ENCODE measurements at regions not wholly inside any gene's neighbourhood (a gene's known extent, or its start where the extent isn't known, plus 50 kb on each side); places are given as distances from the start of the nearest gene placed in this dataset.

- TF ChIP-seq CTCF (IDR thresholded peaks at IDR 0.05) (no peak), EP300 (IDR thresholded peaks at IDR 0.05) (no peak)
Measured at GRCh38 chr7:56447864-56448693, 331.9 kb upstream of the NUPR2 start.
